Neural cell (in vitro differentiated cells): ENCODE measurements at regions not wholly inside any gene's neighbourhood (a gene's known extent, or its start where the extent isn't known, plus 50 kb on each side); places are given as distances from the start of the nearest gene placed in this dataset.

Experiments
- H2AFZ ChIP-seq: fragments of 200-600, 300-800 bp; sonication (generic), shearing (Covaris generic); 2 replicates; pipeline ENCODE4 v1.6.0; 2014; ENCODE audit warnings: low read depth, mild to moderate bottlenecking, antibody characterized with exemption, low read length, moderate library complexity
- H3F3A ChIP-seq: fragments of 200-600 bp; shearing (Covaris generic); 2 replicates; pipeline ENCODE4 v1.6.1; 2016; ENCODE audit warnings: mild to moderate bottlenecking, moderate library complexity, mixed read lengths, antibody characterized with exemption, low read length; ENCODE audit not compliant: insufficient read depth, poor library complexity, severe bottlenecking
- H3K27ac ChIP-seq: fragments of 200-600, 300-800 bp; sonication (generic), shearing (Covaris generic); 2 replicates; pipeline ENCODE4 v1.5.1; 2014; ENCODE audit warnings: mild to moderate bottlenecking, low read length, moderate library complexity
- H3K27me3 ChIP-seq: fragments of 300-800, 200-600 bp; sonication (generic), shearing (Covaris generic); 2 replicates; pipeline ENCODE4 v1.6.0; 2014; ENCODE audit warnings: mild to moderate bottlenecking, low read depth, low read length, moderate library complexity; ENCODE audit not compliant: insufficient read depth
- H3K36me3 ChIP-seq: fragments of 300-800, 200-600 bp; sonication (generic), shearing (Covaris generic); 2 replicates; pipeline ENCODE4 v1.5.1; 2014; ENCODE audit warnings: mild to moderate bottlenecking, antibody characterized with exemption, low read length, moderate library complexity; ENCODE audit not compliant: insufficient read depth
- H3K4me2 ChIP-seq: fragments of 300-800, 200-600 bp; sonication (generic), shearing (Covaris generic); 2 replicates; pipeline ENCODE4 v1.6.0; 2014; ENCODE audit warnings: mild to moderate bottlenecking, low read length
- H3K4me3 ChIP-seq: fragments of 300-800, 200-600 bp; sonication (generic), shearing (Covaris generic); 2 replicates; pipeline ENCODE4 v1.5.1; 2014; ENCODE audit warnings: mild to moderate bottlenecking, low read length, moderate library complexity
- H3K79me2 ChIP-seq: fragments of 200-600 bp; shearing (Covaris generic); replicated peaks from 2 replicates; pipeline ENCODE4 v1.6.0; 2014; ENCODE audit warnings: mild to moderate bottlenecking, low read length, moderate library complexity; ENCODE audit not compliant: insufficient read depth
- H3K9ac ChIP-seq: fragments of 300-800, 200-600 bp; sonication (generic), shearing (Covaris generic); 2 replicates; pipeline ENCODE4 v1.6.1; 2016; ENCODE audit warnings: mild to moderate bottlenecking, low read length, mixed read lengths
- H3K9me2 ChIP-seq: fragments of 200-600 bp; shearing (Covaris generic); 2 replicates; pipeline ENCODE4 v1.6.1; 2016; ENCODE audit warnings: mild to moderate bottlenecking, low read length, mixed read lengths; ENCODE audit not compliant: insufficient read depth
- H3K9me3 ChIP-seq: fragments of 200-600, 300-800 bp; sonication (generic), shearing (Covaris generic); 2 replicates; pipeline ENCODE4 v1.6.1; 2016; ENCODE audit warnings: mild to moderate bottlenecking, mixed run types, low read length, moderate library complexity, mixed read lengths
- H4K20me1 ChIP-seq: fragments of 200-600 bp; shearing (Covaris generic); 2 replicates; pipeline ENCODE4 v1.6.1; 2016; ENCODE audit warnings: mild to moderate bottlenecking, mixed run types; ENCODE audit not compliant: insufficient read depth
- EP300 ChIP-seq: fragments of 450-650 bp; conservative IDR thresholded peaks from 2 replicates; pipeline ENCODE4 v1.6.1; 2014; ENCODE audit warnings: antibody characterized with exemption, mild to moderate bottlenecking, moderate library complexity; ENCODE audit not compliant: poor library complexity, severe bottlenecking
- EZH2 ChIP-seq: fragments of 200-600, 300-800 bp; shearing (Covaris generic), sonication (generic); IDR thresholded peaks from 2 replicates; pipeline ENCODE4 v1.6.1; 2014; ENCODE audit warnings: antibody characterized with exemption, low read length, borderline replicate concordance, mild to moderate bottlenecking; ENCODE audit not compliant: insufficient read depth, poor library complexity, severe bottlenecking
- MXI1 ChIP-seq: fragments of 450-650 bp; conservative IDR thresholded peaks from 2 replicates; pipeline ENCODE4 v1.6.1; 2014; ENCODE audit warnings: antibody characterized with exemption, mild to moderate bottlenecking; ENCODE audit not compliant: poor library complexity, severe bottlenecking
- POLR2AphosphoS5 ChIP-seq: IDR thresholded peaks from 2 replicates; pipeline ENCODE4 v1.6.1; 2012
- RAD21 ChIP-seq: fragments of 450-650 bp; conservative IDR thresholded peaks from 2 replicates; pipeline ENCODE4 v1.6.1; 2014; ENCODE audit warnings: antibody characterized with exemption, mild to moderate bottlenecking, moderate library complexity
- REST ChIP-seq: IDR thresholded peaks from 2 replicates; pipeline ENCODE4 v1.6.1; 2012; ENCODE audit warnings: borderline replicate concordance
- SMC3 ChIP-seq: fragments of 450-650 bp; conservative IDR thresholded peaks from 2 replicates; pipeline ENCODE4 v1.6.1; 2014; ENCODE audit warnings: antibody characterized with exemption, mild to moderate bottlenecking, moderate library complexity; ENCODE audit not compliant: poor library complexity
- TAF1 ChIP-seq: IDR thresholded peaks from 2 replicates; pipeline ENCODE4 v1.6.1; 2012; ENCODE audit warnings: low read depth
- TF ChIP-seq, protein P1 (sequence below): fragments of 450-650 bp; IDR thresholded peaks from 2 replicates; pipeline ENCODE4 v1.5.1; 2014; ENCODE audit warnings: antibody characterized with exemption, mild to moderate bottlenecking, moderate library complexity; ENCODE audit not compliant: poor library complexity, severe bottlenecking

DNA sequence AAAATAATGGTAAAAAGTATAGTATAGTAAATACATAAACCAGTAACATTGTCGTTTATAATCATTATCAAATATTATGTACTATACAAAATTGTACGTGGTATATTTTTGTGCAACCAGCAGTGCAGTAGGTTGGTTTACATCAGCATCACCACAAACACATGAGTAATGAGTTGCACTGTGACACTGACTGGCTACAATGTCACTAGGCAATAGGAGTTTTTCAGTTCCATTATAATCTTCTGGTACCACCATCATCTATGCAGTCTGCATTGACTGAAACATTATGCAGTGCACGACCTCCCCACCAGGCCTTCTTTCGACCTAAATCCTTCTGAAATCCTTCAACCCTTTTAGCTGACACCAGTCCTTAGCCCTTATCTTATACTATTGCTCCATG, 105.8 kb downstream of the SREK1 start:
- no peak overlapping the region for H3K4me3 ChIP-seq
- H3K4me2 ChIP-seq = no peak overlapping the region
- no peaks in the 10 kb centered on the region for H3K79me2 ChIP-seq
- no peaks in the 10 kb centered on the region for H4K20me1 ChIP-seq
- H3K9ac ChIP-seq = no peak overlapping the region
- H2AFZ ChIP-seq = no peak overlapping the region
- H3K9me3 ChIP-seq = no peaks in the 10 kb centered on the region
- H3K36me3 ChIP-seq = no peaks in the 10 kb centered on the region
- H3K9me2 ChIP-seq = no peaks in the 10 kb centered on the region
- no peaks in the 10 kb centered on the region for H3F3A ChIP-seq
- TF ChIP-seq, protein P1, sequence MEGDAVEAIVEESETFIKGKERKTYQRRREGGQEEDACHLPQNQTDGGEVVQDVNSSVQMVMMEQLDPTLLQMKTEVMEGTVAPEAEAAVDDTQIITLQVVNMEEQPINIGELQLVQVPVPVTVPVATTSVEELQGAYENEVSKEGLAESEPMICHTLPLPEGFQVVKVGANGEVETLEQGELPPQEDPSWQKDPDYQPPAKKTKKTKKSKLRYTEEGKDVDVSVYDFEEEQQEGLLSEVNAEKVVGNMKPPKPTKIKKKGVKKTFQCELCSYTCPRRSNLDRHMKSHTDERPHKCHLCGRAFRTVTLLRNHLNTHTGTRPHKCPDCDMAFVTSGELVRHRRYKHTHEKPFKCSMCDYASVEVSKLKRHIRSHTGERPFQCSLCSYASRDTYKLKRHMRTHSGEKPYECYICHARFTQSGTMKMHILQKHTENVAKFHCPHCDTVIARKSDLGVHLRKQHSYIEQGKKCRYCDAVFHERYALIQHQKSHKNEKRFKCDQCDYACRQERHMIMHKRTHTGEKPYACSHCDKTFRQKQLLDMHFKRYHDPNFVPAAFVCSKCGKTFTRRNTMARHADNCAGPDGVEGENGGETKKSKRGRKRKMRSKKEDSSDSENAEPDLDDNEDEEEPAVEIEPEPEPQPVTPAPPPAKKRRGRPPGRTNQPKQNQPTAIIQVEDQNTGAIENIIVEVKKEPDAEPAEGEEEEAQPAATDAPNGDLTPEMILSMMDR = no peak
- TF ChIP-seq POLR2AphosphoS5 (no peak), SMC3 (no peak)
- H3K27ac ChIP-seq = no peak overlapping the region
- no peaks in the 10 kb centered on the region for H3K27me3 ChIP-seq

DNA sequence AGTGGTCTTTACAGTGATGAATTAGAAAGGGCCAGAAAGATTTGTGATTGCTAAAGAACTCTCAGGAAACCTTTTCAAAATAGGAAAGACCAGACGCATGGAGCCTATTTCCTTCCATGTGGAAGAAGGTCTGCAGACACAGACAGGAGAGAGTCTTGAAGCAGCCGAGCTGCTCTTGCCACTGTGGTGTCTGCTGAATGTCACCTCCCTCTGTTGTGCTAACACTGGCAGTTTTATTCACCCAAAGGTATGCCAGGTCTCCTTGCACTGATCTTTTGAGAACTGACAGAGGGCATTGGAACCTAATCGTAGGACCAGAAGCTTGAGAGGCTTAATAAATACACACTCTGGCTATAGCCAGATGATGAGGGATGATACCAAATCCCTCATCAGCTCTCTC, 108.7 kb downstream of the SREK1 start:
- Histone ChIP-seq H3K9me2 (no peaks in the 10 kb centered on the region), H3K27ac (no peak overlapping the region), H3K27me3 (no peaks in the 10 kb centered on the region), H3K4me2 (no peak overlapping the region), H3K9ac (no peak overlapping the region), H3F3A (no peaks in the 10 kb centered on the region), H3K36me3 (no peaks in the 10 kb centered on the region), H3K4me3 (no peak overlapping the region), H3K9me3 (no peaks in the 10 kb centered on the region), H3K79me2 (no peaks in the 10 kb centered on the region), H4K20me1 (no peaks in the 10 kb centered on the region), H2AFZ (no peak overlapping the region)
- TF ChIP-seq EZH2 = no peak
- TF ChIP-seq TAF1 = no peak
- no peak for TF ChIP-seq POLR2AphosphoS5
- TF ChIP-seq, protein P1 = no peak
- no peak for TF ChIP-seq RAD21
- TF ChIP-seq EP300 = no peak
- TF ChIP-seq REST = no peak
- TF ChIP-seq MXI1 = no peak
- no peak for TF ChIP-seq SMC3
